ENCODE measurements at regions not wholly inside any gene's neighbourhood (a gene's known extent, or its start where the extent isn't known, plus 50 kb on each side); places are given as distances from the start of the nearest gene placed in this dataset.

DNA sequence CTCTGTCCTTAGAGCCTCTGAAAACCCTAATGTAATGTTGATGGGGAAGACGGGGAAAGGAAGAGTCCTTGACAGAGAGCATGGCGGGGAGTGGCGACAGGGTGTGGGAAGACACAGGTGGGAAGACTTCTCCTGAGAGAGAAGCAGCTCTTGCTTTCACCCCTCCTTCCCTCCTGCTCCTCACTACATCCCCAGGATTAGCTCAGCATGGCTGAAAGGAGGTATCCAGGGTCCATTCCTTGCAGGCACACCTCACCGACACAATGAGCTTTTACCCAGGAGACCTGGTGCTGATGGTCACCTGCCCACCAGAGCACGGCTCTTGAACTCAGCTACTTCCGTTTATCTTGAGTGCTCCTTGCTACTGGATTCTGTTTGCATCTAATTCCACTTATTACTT is 469.3 kb downstream of the CDH26 start:
- no peak for DNase-seq
- TF ChIP-seq, protein P1, sequence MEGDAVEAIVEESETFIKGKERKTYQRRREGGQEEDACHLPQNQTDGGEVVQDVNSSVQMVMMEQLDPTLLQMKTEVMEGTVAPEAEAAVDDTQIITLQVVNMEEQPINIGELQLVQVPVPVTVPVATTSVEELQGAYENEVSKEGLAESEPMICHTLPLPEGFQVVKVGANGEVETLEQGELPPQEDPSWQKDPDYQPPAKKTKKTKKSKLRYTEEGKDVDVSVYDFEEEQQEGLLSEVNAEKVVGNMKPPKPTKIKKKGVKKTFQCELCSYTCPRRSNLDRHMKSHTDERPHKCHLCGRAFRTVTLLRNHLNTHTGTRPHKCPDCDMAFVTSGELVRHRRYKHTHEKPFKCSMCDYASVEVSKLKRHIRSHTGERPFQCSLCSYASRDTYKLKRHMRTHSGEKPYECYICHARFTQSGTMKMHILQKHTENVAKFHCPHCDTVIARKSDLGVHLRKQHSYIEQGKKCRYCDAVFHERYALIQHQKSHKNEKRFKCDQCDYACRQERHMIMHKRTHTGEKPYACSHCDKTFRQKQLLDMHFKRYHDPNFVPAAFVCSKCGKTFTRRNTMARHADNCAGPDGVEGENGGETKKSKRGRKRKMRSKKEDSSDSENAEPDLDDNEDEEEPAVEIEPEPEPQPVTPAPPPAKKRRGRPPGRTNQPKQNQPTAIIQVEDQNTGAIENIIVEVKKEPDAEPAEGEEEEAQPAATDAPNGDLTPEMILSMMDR (IDR thresholded peaks at IDR 0.05; ENCODE audit: low read depth, low read length, missing control alignments): no peak
- no peaks in the 10 kb centered on the region for H3K27me3 ChIP-seq (replicated peaks)
- in situ Hi-C loops (cut with HindIII; ENCODE audit: low pct_ligation_motif_present, low sequenced_read_pairs): no loop called here
- no peaks in the 10 kb centered on the region for H3K36me3 ChIP-seq (replicated peaks)
- H3K4me3 ChIP-seq (ENCODE audit: low read depth, low read length): no peak overlapping the region
- H3K27ac ChIP-seq: no peak overlapping the region

DNA sequence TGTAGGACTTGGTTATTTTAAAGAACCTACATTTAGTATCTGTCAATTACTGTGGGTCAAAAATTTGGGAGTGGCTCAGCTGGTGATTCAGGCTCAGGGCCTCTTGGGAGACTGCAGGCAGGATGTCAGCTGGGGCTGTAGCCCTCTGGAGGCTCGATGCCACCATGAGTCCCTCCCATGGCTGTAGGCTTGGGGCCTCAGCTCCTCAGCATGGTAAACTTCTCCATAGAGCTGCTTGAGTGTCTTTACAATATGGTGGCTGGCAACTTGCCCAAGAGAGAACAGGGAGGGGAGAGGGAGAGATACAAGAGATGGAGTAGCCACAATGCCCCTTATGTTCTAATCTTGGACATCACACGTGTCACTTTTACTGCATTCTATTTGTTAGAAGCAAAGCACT is 470.4 kb downstream of the CDH26 start:
- in situ Hi-C loops (cut with HindIII; ENCODE audit: low pct_ligation_motif_present, low sequenced_read_pairs): no loop called here
- Histone ChIP-seq H3K27me3 (replicated peaks) (no peaks in the 10 kb centered on the region), H3K27ac (no peak overlapping the region), H3K36me3 (replicated peaks) (no peaks in the 10 kb centered on the region), H3K4me3 (ENCODE audit: low read depth, low read length) (no peak overlapping the region)
- TF ChIP-seq, protein P1 (IDR thresholded peaks at IDR 0.05; ENCODE audit: low read depth, low read length, missing control alignments): no peak
- DNase-seq: no peak

DNA sequence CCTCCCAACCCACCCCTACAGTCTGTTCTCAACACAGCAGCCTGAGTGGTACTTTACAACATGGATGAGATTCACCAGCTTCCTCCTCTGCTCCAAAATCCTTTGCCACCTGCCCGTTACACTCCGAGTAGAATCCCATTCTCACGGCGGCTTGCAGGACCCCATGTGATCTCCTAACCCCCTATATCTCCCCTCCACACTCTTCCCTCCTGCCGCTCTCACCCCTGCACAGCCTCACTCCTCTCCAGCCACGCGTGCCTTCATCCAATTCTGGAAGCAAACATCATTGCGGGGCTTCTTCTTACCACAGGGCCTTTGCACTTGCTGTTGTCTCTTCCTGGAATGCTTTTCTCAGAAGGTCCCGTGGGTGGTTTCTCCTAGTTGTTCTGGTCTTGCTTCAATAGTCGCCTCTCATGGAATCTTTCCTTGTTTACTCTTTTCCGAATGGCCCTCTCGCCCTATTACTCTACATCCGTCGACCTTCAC is 472.3 kb downstream of the CDH26 start:
- Histone ChIP-seq H3K27ac (no peak overlapping the region), H3K36me3 (replicated peaks) (no peaks in the 10 kb centered on the region), H3K27me3 (replicated peaks) (no peaks in the 10 kb centered on the region), H3K4me3 (ENCODE audit: low read depth, low read length) (no peak overlapping the region)
- DNase-seq: no peak
- in situ Hi-C loops (cut with HindIII; ENCODE audit: low pct_ligation_motif_present, low sequenced_read_pairs): no loop called here
- TF ChIP-seq, protein P1 (IDR thresholded peaks at IDR 0.05; ENCODE audit: low read depth, low read length, missing control alignments): no peak

DNA sequence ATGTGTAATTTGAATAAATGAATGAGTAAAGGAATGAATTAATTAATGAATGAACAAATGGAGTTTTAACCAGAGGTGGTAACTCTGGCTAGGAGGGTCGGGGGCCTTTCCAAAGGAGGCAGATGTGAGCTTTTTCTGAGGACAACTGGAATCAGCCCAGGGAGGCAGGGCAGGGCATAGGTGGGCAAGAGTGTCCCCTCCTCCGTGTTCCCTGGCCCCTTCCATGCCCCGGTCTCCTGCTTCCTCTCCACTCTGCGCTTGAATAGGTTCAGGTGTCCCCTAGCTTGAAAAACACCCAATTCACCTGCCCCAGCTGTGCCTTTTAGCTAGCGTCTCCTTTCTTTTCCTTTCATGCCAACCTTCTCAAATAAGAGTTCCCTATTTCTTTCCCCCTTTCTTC is 473.1 kb downstream of the CDH26 start:
- in situ Hi-C loops (cut with HindIII; ENCODE audit: low pct_ligation_motif_present, low sequenced_read_pairs): no loop called here
- TF ChIP-seq, protein P1 (IDR thresholded peaks at IDR 0.05; ENCODE audit: low read depth, low read length, missing control alignments): no peak

DNA sequence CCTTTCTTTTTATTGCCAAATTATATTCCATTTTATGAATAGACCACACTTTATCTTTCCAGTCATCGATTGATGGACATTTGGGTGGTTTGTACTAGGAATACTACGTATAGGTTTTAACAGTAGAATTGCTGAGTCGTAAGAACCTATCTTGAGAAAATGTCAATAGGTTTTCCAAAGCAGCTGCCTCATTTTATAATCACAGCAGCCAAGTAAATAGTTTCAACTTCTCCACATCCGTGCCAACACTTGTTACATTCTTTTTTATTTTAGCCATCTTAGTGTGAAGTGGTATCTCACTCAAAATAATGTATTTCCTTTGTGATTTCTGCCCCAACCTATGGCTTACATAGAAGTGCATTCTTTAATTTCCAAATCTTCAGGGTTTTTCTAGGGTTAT is 479.2 kb downstream of the CDH26 start:
- no peak for DNase-seq
- in situ Hi-C loops (cut with HindIII; ENCODE audit: low pct_ligation_motif_present, low sequenced_read_pairs): no loop called here

More for the DNA sequence above, 473.1 kb downstream of the CDH26 start:
- no peaks in the 10 kb centered on the region for H3K36me3 ChIP-seq (replicated peaks)
- no peak overlapping the region for H3K4me3 ChIP-seq (ENCODE audit: low read depth, low read length)
- no peaks in the 10 kb centered on the region for H3K27me3 ChIP-seq (replicated peaks)
- no peak for DNase-seq
- no peak overlapping the region for H3K27ac ChIP-seq

More for the DNA sequence above, 479.2 kb downstream of the CDH26 start:
- Histone ChIP-seq H3K27me3 (replicated peaks) (no peaks in the 10 kb centered on the region), H3K4me3 (ENCODE audit: low read depth, low read length) (no peak overlapping the region), H3K36me3 (replicated peaks) (no peaks in the 10 kb centered on the region), H3K27ac (no peak overlapping the region)
- TF ChIP-seq, protein P1 (IDR thresholded peaks at IDR 0.05; ENCODE audit: low read depth, low read length, missing control alignments): no peak
